Suprapubic skin (tissue), 4 donors: ENCODE measurements at regions not wholly inside any gene's neighbourhood (a gene's known extent, or its start where the extent isn't known, plus 50 kb on each side); places are given as distances from the start of the nearest gene placed in this dataset.
"Not testable (repeated sequence)": the region's sequence is repeated elsewhere in the genome, so short reads cannot be mapped to it uniquely, and the experiment has no call there.

ENCODE experiments used
- DNase-seq, 2 donors: peaks; one replicate each; pipeline ENCODE4 v3.0.0-alpha.2; 2019; ENCODE audit warnings: low spot score in 2 of 2
- H3K27ac ChIP-seq: fragments of 200-600 bp; sonication (generic); one replicate; pipeline ENCODE4 v1.5.1; 2019
- H3K27me3 ChIP-seq: fragments of 200-600 bp; sonication (generic); one replicate; pipeline ENCODE4 v1.5.1; 2019
- H3K36me3 ChIP-seq: fragments of 200-600 bp; sonication (generic); one replicate; pipeline ENCODE4 v1.5.1; 2019
- H3K4me1 ChIP-seq: fragments of 200-600 bp; sonication (generic); one replicate; pipeline ENCODE4 v1.5.1; 2019
- H3K4me3 ChIP-seq: fragments of 200-600 bp; sonication (generic); one replicate; pipeline ENCODE4 v1.5.1; 2019; ENCODE audit warnings: mild to moderate bottlenecking
- H3K9me3 ChIP-seq: fragments of 200-600 bp; sonication (generic); one replicate; pipeline ENCODE4 v1.5.1; 2019
- EP300 ChIP-seq: sonication (generic); formaldehyde crosslinking; IDR thresholded peaks from one replicate; pipeline ENCODE4 v1.6.1; 2017; ENCODE audit warnings: antibody characterized with exemption
- POLR2A ChIP-seq, 2 donors: fragments of 450-650 bp; IDR thresholded peaks; one replicate each; pipeline ENCODE4 v1.6.1; 2017; ENCODE audit warnings: antibody characterized with exemption in 2 of 2, mild to moderate bottlenecking in 2 of 2, moderate library complexity in 2 of 2
- POLR2AphosphoS5 ChIP-seq, 3 donors: sonication (generic); formaldehyde crosslinking; IDR thresholded peaks; one replicate each; pipeline ENCODE4 v1.6.1; 2017; ENCODE audit warnings: antibody characterized with exemption in 3 of 3
- WGBS: methylation state at CpG from one replicate; pipeline ENCODE4 v1.1.5; 2018; 5-methylcytosine and 5-hydroxymethylcytosine counted together
- TF ChIP-seq, protein P1 (sequence below), 2 donors: fragments of 200-600 bp in 1 of 2; fragments of 450-650 bp in 1 of 2; sonication (generic) in 1 of 2; IDR thresholded peaks; one replicate each; pipeline ENCODE4 v1.5.1; 2016 to 2019; ENCODE audit warnings: antibody characterized with exemption in 2 of 2, mild to moderate bottlenecking in 1 of 2, moderate library complexity in 1 of 2

DNA sequence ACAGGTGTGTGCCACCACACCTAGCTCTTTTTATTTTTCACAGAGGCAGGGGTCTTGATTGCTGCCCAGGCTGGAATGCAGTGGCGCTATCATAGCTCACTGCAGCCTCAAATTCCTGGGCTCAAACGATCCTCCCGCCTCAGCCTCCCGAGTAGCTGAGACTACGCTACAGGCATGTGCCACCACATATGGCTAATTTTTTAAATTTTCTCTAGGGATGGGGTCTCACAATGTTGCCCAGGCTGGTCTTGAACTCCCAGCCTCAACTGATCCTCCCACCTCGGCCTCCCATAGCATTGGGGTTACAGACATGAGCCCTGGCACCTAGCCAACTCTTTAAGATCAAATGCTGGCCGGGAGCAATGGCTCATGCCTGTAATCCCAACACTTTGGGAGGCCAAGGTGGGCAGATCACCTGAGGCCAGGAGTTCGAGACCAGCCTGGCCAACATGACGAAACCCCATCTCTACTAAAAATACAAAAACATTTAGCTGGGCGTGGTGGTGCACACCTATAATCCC is 50.6 kb upstream of the MYL10 start:
- H3K36me3 ChIP-seq, H3K27ac ChIP-seq, H3K9me3 ChIP-seq, H3K27me3 ChIP-seq, H3K4me3 ChIP-seq, DNase-seq, H3K4me1 ChIP-seq: not testable (repeated sequence)
- 95% methylated on average over 9 of the region's 10 CpGs for WGBS

DNA sequence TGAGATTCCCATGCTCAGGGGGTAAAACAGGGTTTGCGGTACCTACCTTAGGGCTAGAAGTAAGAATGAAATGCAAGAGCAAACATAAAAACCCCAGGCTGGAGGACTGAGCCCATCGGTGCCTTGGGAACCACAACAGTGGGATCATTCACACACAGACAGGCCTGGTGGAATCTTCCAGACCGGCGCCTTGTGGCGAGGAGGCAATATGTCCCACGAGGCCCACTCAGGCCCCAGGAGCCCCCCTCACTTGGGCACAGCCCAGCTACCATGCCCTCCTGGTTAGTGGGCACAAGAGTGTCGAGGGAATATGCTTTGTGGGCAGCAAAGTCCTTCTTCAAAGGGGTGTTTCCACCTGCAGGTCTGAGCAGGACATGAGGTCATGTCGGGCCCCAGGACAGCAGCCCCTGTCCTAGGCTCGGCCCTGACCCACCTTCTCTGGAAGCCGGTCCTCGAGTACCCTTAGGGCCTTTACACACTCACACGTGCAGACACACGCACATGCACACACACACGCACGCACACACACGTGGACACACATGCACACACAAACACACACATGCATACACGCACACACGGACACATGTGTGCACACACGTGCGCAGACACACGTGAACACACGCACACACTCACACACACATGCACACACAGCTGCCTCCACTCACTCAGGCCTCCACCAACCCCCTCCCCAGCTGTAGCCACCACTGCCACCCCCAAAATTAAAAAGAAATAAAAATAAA is 51.5 kb upstream of the MYL10 start:
- TF ChIP-seq POLR2A (IDR thresholded peaks at IDR 0.05) = no peak
- no peak for DNase-seq
- Histone ChIP-seq H3K27ac (no peak overlapping the region), H3K27me3 (no peaks in the 10 kb centered on the region), H3K9me3 (no peaks in the 10 kb centered on the region), H3K36me3 (no peaks in the 10 kb centered on the region), H3K4me3 (no peak overlapping the region), H3K4me1 (peaks cover 9% of the 10 kb centered on the region)
- 67% methylated on average over 21 of the region's 22 CpGs for WGBS

DNA sequence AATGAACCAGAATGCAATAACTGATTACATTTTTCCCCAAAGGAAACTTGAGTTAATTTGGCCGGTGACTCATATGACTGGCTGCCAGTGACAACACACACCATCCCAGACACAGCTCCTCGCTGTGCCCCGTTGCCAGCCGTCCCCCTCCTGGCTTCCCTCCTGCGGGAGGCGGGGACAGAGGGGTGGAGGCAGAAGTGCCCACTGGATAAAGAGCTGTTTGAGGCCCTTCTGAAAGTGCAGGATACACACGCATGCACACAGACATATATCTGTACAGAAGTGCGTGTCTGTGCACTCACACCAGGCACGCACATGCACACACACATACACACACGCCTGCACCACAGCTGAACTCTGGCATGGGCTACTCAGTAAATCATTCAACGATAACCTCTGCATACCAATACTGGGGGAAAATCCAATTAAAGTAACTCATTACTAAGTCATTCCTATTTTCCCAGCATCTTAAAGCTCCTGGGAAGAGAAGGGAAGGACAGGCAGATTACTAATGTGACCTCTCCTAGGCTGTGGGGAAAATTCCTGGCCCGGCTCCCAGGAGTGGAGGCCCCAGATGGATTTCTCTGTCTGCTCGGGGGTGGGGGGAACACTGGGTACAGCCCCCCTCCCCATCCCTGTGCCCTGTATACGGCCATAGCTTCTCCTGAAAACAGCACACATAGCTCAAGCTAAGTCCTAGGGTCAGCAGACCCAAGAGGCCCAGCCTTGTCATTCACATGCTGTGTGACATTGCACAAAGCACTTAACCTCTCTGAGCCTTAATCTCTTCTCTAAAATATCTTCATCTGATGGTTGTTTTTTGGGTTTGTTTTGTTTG is 52.3 kb upstream of the MYL10 start:
- Histone ChIP-seq H3K27ac (no peak overlapping the region), H3K9me3 (no peaks in the 10 kb centered on the region), H3K27me3 (no peaks in the 10 kb centered on the region), H3K4me1 (peaks cover 9% of the 10 kb centered on the region), H3K4me3 (no peak overlapping the region), H3K36me3 (no peaks in the 10 kb centered on the region)
- no peak for DNase-seq
- TF ChIP-seq POLR2AphosphoS5 (IDR thresholded peaks at IDR 0.05) = no peak
- TF ChIP-seq, protein P1, sequence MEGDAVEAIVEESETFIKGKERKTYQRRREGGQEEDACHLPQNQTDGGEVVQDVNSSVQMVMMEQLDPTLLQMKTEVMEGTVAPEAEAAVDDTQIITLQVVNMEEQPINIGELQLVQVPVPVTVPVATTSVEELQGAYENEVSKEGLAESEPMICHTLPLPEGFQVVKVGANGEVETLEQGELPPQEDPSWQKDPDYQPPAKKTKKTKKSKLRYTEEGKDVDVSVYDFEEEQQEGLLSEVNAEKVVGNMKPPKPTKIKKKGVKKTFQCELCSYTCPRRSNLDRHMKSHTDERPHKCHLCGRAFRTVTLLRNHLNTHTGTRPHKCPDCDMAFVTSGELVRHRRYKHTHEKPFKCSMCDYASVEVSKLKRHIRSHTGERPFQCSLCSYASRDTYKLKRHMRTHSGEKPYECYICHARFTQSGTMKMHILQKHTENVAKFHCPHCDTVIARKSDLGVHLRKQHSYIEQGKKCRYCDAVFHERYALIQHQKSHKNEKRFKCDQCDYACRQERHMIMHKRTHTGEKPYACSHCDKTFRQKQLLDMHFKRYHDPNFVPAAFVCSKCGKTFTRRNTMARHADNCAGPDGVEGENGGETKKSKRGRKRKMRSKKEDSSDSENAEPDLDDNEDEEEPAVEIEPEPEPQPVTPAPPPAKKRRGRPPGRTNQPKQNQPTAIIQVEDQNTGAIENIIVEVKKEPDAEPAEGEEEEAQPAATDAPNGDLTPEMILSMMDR (IDR thresholded peaks at IDR 0.05) = no peak
- no peak for TF ChIP-seq POLR2A (IDR thresholded peaks at IDR 0.05)
- no peak for TF ChIP-seq EP300
- WGBS = 11% methylated on average over 13 of the region's 14 CpGs

DNA sequence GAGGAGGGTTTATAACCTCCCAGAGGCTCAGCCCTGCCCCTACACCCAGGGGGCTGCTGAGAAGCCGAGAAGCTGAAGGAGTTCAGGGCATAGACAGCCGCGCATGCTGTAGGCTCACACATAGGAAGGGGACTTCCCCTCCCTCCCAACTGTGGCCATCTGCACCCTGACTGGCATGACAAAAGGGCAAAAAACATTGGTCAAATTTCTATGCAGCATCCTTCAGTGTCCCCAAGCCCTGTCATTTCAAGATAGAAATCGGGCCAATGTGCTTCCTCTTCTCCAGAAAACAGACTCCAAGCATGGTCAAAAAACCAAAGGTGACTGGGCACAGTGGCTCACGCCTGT is 55.9 kb upstream of the MYL10 start:
- Histone ChIP-seq H3K4me3 (no peak overlapping the region), H3K27ac (no peak overlapping the region), H3K27me3 (peaks cover 21% of the 10 kb centered on the region), H3K36me3 (no peaks in the 10 kb centered on the region), H3K9me3 (no peaks in the 10 kb centered on the region), H3K4me1 (peaks cover 19% of the 10 kb centered on the region)
- TF ChIP-seq POLR2A (IDR thresholded peaks at IDR 0.05) = no peak
- no peak for TF ChIP-seq POLR2AphosphoS5 (IDR thresholded peaks at IDR 0.05)
- 77% methylated on average over 5 of the region's 5 CpGs for WGBS
- DNase-seq = no peak

DNA sequence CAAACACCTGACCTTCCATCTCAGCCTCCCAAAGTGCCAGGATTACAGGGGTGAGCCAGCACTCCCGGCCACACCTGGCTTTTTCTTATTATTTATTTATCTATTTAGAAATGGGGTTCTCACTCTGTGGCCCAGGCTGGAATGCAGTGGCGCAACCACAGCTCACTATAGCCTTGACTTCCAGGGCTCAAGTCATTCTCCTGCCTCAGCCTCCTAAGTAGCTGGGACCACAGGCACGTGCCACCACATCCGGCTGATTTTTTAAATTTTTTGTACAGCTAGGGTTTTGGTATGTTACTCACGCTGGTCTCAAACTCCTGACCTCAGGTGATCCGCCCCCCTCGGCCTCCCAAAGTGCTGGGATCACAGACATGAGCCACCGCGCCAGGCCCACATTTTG is 56.9 kb upstream of the MYL10 start:
- Histone ChIP-seq H3K27me3 (peaks cover 27% of the 10 kb centered on the region), H3K4me3 (no peak overlapping the region), H3K27ac (no peak overlapping the region), H3K36me3 (no peaks in the 10 kb centered on the region), H3K4me1 (peaks cover 16% of the 10 kb centered on the region), H3K9me3 (no peaks in the 10 kb centered on the region)
- TF ChIP-seq POLR2A (IDR thresholded peaks at IDR 0.05) (no peak), POLR2AphosphoS5 (IDR thresholded peaks at IDR 0.05) (no peak), EP300 (no peak)
- TF ChIP-seq, protein P1 (IDR thresholded peaks at IDR 0.05) = no peak
- WGBS = 79% methylated on average over 9 of the region's 9 CpGs
- DNase-seq = no peak

DNA sequence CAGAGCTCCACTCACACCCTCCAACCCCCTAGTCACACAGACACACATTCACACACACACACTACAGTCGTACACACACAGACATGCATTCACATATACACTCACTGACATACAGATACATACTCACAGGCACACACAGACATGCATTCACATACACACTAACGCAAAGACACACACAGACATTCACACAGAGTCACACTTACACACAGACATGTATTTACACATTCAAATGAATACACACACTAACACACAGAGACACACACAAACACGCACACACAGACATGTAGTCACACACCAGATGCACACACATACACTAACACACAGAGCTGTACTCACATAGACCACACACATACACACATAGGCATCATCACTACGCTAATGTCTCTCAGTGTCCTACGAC is 58.0 kb upstream of the MYL10 start:
- no peak overlapping the region for H3K4me3 ChIP-seq
- no peak for DNase-seq
- no peaks in the 10 kb centered on the region for H3K36me3 ChIP-seq
- no peak for TF ChIP-seq POLR2AphosphoS5 (IDR thresholded peaks at IDR 0.05)
- TF ChIP-seq, protein P1 (IDR thresholded peaks at IDR 0.05) = no peak
- no peak for TF ChIP-seq EP300
- TF ChIP-seq POLR2A (IDR thresholded peaks at IDR 0.05) = no peak
- no peaks in the 10 kb centered on the region for H3K9me3 ChIP-seq
- no peak overlapping the region for H3K27ac ChIP-seq
- WGBS = 50% methylated on average over 4 of the region's 5 CpGs
- H3K4me1 ChIP-seq = peaks cover 10% of the 10 kb centered on the region
- H3K27me3 ChIP-seq = peaks cover 31% of the 10 kb centered on the region
